ENCODE measurements at regions not wholly inside any gene's neighbourhood (a gene's known extent, or its start where the extent isn't known, plus 50 kb on each side); places are given as distances from the start of the nearest gene placed in this dataset.

DNA sequence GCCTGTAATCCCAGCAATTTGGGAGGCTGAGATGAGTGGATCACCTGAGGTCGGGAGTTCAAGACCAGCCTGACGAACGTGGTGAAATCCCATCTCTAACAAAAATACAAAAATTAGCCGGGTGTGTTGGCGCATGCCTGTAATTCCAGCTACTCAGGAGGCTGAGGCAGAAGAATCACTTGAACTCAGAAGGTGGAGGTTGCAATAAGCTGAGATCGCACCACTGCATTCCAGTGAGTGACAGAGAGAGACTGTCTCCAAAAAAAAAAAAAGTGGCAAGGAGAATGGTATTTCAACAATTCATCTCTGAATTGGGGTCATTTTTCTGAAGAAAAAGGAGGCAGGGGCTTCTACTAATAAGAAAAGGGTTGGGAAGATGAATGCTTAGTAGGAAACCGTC, 111.5 kb upstream of the NHSL1 start:
- DNase-seq = no peak

DNA sequence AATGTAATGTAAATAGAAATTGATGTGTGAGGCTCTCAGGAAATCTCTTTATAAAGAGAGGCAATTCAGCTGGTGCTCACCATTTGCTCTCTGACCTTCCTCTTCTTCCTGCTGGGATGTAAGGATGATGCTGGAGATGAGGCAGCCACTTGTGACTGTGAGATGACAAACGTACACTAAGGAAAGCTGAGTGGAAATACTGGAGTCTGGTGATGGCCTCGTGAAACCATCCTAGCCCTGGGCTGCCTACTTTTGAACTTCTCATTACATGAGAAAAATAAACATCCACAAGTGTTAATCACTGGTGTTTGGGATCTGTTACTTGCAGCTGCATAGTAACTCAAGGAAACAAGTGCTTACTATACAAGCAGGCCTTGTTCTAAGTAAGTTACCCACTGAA, 114.9 kb upstream of the NHSL1 start:
- no peak for DNase-seq

DNA sequence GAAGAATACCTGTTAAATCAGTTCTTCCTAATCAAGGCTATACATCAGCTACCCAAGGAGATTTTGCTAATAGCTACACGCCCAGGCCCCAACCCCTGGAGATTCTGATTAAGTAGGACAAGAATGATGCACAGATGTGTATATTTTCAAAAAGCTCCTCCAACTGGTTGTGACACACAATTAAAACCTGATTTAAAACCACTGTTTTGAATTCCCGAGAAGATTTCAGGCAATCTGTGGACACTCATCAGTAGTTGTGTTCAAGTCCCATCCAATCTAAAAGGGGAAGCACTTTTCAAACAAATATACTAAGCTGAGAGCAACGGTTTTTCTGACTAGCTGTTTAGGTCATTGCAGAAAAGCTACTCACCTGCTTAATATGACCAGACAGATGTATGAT, 118.9 kb upstream of the NHSL1 start:
- DNase-seq = no peak

DNA sequence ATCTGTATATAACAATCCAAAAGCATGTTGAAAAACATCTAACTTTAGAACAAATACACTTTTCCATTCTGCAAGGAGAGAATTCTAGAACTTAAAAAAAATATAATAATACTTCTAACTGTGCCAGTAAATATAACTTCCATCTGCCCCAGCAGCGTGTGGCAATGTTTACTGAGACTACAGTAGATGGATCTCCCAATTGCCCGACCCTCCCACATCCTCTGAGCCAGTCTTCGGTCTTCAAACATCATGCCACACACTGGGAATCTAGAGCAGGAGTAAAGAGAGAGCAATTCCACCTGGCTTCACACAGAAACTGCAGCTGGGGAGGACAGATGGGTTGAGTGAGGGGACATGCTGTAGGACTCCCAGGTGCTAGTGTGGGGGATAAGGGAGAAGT, 121.3 kb upstream of the NHSL1 start:
- no peak for DNase-seq

DNA sequence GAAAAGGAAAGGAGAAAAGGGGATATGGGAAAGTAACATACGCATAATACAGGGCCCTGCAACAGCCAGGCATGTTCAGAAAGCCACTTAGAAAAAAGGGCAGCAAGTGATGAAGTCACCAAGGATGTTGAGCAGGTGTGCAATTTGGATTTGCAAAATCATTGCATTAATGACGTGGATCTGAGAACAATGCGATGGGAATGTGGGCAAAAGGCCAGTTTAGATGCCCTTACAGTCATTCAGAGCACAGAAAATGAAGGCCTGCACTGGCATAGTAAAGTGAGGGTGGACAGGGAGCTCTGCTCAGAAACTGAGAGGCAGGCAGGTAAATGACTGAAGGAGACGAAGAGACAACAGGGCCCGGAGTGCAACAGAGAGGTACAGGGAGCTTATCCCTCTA, 123.7 kb upstream of the NHSL1 start:
- no peak for DNase-seq

DNA sequence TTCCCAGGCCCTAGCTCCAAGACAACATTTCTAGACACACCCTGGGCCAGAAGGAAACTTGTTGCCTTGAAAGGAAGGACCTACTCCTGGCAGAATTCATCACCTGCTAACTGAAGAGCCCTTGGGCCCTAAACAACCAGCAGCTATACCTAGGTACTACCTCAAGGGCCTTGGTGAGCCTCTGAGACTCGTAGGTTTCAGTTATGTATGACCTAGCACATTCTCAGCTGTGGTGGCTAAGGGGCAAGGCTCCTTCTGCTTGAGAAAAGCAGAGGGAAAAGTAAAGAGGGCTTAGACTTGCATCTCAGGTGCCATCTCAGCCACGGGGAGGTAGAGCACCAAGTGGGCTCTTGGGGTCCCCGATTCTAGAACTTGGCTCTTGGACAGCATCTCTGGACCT, 132.3 kb upstream of the NHSL1 start:
- DNase-seq = no peak

DNA sequence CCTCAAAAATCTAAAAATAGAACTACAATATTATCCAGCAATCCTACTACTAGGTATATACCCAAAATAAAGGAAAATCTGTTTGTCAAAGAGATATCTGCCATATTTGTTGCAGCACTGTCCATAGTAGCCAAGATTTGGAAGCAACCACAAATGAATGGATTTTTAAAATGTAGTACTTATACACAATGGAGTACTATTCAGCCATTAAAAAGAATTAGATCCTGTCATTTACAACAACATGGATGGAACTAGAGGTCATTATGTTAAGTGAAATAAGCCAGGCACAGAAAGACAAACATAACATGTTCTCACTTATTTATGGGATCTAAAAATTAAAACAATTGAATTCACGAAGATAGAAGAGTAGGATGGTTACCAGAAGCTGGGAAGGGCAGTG, 135.7 kb upstream of the CCDC28A start:
- DNase-seq = no peak

DNA sequence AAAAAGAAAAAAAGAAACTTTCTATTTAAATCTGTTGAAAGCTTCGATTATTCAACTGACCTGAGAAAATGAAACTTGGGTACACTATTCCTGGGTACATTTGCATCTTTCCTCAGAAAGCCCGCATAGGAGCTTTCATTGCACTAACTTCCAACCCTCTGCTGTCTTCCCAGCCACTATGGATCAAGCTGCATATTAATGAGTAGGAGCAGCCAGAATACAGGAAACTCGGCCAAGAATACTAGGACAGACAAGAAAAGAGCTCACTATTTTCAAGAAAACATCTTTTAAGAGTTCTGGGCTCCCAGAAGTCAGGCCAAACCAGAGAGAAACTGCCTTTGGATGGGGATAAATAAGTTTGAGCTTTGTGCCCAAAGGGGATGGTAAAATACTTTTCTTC, 135.0 kb upstream of the CCDC28A start:
- DNase-seq = no peak

DNA sequence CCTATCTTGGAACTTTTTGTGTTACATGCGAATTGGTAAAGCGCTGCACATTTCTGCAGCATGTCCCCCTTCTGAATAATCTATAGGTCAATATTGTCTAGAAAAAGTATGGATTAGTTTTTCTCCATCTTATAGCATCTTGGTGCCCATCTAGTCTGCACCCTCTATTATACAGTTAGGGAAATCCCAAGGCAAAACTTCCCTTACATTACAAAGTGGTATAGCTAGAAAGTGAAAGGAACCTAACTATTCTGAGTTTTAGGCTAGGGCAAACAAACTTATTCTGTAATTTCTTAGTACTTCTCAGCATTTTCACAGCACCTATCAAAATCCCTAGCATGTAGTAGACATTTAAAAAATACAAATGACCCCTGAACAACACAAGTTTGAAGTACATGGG, 133.5 kb upstream of the CCDC28A start:
- DNase-seq = no peak

DNA sequence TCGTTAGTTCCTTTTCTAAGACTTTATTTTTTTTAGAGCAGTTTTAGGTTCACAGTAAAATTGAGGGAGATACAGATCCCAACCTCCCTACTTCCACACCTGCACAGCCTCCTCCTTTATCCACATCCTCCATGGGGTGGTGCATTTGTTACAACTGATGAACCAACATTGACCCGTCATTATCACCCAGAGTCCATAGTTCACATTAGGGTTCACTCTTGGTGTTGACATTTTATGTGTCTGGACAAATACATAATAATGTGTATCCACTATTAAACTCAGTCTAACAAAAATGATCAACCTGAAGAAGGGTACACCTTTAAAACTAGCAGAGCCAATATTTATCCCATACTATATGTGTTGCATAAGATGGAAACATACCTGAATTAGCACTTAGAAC, 130.4 kb upstream of the CCDC28A start:
- DNase-seq = no peak

DNA sequence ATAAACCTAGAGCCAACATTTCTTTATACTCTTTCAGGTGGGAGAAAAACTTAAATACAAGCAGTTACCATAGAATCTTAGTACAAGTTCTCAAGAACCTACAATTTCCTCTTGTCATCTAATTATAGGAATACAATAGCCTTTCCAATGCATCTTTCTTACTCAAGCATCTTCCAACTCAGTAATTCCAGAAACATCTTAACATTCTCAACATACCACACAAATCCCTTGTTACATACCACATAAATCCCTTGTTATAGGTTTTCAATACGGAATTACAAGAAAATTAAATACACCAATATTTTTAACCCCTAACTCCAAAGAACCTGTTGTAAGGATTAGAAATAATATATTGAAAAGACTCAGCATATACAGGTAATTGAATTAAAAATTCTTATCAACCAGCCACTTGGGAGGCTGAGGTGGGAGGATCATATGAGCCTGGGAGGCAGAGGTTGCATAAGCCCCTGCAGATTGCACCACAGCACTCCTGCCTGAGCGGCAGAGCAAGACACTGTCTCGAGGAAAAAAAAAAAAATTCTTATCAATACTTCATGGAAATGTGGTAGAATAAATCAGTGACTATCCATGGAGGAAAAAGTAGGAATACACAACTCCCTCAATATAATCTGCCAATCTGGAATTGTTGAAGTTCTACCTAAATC, 127.5 kb upstream of the CCDC28A start:
- DNase-seq = no peak

DNA sequence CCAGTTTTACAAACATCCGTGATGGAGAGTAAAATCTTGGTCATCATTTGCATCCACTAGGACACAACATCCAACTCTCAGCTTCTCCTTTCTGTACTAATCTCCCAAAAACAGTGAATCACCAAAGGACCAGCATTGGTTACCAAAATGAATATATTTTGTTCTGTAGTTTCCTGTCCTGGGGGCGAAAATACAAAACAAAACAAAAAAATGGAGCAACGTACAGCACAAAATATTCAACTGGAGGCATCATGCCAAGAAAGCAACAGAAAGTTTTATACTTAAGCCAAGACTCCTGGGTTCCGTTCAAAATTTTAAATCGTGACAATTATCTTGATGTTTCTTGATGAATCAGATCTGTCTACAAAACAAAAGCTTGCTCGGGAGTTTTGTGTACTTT, 126.6 kb upstream of the CCDC28A start:
- no peak for DNase-seq

DNA sequence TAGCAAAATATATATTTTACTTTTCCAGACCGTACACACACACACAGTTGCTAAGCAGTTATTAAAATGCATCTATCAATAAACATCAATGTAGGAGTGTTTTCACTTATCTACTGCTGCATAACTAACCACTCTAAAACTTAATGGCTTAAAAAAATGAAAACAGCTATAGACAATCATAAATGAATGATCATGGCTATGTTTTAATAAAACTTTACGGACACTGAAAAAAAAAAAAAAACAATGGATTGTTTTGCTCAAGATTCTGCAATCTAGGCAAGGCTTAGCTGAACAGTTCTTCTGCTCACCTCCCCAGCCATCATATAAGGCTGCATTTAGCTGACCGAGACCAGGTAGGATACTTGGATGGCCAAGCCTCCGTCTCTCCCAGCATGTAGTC, 125.4 kb upstream of the CCDC28A start:
- no peak for DNase-seq

DNA sequence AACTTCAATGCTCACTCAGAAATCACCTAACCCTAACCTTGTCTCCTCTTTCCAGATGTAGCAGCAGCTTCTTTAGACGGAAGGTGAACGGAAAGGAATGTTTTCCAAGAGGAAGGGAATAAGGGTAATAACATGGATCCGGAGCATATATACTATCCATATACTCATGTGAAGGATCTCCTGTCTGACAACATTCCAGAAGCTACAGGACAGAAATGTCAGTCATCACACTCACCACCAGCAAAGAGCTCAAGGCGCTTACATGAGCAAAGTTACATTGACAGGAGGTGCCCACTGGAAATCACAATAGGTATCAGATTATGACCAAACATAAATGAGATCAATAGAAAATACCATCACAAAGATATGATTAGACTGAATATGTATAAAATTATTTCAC, 122.1 kb upstream of the CCDC28A start:
- DNase-seq = no peak

DNA sequence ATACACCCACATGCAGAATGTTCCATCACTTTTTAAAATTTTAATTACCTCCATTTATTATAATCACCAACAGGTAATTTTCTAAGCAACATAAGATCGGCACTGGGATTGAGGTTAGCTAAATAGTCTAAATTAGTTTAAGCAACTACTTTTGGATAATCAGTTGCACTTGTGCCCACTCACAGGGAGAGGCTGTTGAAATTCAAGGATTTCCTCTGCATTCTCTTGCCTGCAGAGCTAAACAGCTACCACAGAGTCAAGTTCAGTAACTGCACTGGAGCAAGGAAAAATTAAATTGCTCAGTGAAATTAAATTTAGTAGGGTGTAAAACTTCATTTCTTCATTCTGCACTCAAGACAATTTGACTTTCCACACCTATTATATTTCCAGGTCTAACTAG, 120.7 kb upstream of the CCDC28A start:
- DNase-seq = no peak

DNA sequence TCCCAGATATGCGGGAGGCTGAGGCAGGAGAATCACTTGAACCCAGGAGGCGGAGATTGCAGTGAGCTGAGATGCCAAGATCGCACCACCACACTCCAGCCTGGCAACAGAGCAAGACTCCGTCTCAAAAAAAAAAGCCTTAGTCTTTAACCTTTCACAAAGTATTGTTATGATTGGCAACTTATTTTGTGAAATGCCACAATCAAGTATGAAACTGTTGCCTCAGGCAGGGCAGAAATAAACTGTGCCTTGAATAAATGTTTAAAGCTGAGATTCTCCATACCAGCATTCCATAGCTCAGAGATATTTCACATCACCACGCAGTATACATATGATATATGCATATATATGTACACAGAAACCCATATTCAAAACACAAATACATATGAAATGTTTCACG, 120.1 kb upstream of the CCDC28A start:
- no peak for DNase-seq

DNA sequence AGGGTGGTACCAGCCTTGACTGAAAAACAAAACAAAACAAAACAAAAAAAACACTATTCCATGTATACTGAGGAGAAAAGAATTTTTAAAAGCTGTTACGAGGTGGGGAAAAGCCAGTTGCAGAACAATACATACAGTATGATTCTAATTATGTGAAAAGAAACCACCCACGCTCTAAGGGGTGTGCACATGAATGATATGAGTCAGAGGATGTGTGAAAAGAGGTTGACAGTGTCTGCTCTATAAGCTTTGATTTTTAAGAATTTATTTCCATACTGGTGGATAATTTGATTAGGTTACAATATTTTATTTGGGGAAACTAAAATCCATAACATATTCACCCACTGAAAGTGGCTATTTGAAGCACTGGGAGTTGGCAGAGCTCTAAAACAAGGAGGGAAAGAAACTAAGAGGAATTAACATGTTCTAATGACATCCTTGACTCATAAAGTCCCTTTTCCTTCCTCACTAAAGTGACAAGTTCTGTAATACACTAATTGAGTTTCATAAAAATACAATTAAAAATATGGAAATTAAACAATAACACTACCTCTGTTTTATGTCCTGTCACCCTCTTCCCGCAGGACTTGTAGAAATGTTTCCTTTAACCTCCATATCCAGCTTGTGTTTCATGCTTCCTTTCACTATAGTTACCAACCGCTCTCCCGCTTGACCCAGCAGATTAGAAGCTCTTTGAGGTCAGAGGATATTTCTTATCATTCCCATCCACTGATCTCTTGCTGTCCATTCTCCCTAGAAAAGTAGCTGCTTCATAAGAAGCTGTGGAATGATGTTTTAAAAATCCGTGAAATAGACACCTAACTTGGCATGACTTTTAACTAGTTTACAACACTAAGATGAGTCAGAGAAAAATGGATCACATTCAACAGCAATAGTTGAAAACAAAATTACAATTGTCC, 118.6 kb upstream of the CCDC28A start:
- no peak for DNase-seq

DNA sequence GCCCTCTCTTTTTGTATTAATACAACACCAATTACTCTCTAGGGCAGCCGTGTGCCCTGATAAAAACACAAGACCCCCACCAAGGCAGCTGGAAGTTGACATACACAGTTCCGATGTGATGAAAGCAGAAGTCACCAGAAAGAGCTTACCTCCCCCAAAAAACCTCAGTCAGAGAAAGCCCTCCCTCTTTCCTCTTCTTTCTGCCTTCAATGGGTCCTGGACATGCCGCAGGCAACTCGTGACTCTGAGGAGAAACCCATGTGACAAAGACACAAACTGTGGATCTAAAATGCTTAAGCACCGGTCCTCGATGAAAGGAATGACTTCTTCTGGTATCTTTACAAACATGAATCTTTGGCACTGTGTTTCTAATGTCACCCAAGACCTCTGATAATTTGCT, 117.7 kb upstream of the CCDC28A start:
- no peak for DNase-seq

DNA sequence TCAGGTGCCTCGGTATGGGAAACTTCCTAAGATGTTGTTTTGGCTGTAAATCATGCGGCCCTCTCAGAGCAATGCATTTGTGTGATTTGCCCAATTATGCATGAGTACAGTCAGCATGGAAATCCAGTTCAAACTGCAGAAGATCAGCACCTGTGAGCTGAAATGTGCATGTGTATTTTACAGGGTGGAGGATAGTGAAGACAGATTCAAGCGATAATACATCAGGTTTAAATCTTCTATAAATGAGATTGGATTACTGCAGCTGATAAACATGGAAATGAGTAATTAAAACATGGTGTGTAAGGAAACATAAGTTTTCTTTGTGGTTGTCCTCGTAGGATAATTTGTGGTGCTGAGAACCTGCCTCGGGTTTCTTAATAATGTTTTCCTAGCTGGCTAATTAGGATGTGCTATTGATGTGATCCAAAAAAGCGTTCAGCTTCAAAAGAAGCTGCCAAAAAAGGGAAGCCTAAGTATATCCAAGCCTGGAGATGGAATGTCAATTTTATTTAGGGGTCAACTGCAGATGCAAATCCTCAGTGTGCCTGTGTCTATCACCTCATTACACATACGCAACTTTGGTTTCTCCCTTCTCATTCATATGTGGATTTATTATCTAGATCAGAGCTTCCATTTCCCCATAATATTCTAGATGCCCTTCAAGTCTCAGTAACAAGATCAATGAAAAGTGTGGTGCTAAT, 117.1 kb upstream of the CCDC28A start:
- no peak for DNase-seq

DNA sequence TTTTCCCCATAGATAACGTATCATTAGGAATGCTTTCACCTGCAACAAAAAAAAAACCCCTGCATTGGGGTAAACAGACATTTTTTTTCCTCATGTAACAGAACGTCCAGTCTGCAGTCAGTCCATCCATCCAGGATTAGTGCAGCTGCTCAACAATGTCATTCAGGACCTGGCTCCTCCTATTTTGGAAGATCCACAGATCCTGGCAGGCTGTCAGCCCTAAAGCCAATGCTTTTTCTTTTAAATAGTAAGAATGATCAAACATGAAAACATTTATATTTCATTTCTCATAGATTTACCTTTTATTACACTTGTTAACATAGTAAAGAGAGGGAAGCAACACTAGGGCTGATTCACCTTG, 116.5 kb upstream of the CCDC28A start:
- DNase-seq = no peak

DNA sequence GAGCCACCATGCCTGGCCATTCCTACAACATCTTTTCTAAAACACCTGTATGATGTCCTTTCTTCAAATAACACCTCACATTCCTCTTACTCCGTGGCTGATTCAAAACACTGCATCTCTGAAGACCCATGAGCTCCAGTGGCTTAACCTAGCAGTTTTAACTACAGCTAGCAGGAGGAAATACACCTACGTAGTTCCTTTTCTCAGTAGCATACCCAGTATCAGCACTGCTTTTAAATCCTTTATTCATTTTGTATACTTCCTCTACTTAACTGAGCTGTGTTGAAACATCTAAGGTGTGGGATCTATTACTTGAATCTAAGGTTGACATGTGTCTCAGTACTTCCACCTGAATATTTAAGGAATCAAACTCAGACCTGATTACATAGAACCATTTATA, 113.6 kb upstream of the CCDC28A start:
- no peak for DNase-seq

DNA sequence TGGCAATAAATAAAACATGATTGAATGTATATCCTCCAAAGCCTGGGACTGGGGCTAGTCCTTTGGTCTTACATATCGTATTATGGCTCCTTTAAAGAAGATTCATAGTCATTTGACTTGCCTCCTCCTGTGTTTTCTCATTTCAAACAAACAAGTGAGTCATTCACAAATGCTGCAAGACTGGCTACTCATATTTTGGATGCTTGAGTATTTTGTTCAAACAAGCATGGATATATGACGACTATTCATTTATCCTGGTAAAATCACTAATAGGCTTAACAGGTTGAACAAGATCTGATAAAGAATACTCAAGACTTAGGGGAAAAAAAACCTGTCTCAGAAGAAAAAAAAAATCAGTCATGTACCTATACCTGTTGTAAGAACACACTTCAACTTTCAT, 111.1 kb upstream of the CCDC28A start:
- DNase-seq = no peak

DNA sequence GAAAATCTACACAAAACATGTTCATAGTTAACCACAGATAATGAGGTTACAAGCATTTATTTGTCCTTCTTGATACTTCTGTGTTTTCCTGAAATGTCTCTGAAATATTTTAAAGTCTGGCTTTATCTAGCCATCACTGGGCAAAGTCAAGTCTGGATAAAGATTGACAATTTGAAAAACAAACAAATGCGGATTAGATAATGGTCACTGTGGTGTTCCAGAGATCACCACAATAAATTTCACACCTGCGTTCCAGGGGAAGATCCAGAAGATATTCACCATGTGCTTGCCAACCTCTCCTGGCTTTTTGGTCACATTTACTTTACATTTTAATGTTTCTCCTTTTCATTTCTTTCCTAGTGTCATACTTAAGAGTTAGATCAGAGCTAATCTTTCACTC, 109.7 kb upstream of the CCDC28A start:
- DNase-seq = no peak

DNA sequence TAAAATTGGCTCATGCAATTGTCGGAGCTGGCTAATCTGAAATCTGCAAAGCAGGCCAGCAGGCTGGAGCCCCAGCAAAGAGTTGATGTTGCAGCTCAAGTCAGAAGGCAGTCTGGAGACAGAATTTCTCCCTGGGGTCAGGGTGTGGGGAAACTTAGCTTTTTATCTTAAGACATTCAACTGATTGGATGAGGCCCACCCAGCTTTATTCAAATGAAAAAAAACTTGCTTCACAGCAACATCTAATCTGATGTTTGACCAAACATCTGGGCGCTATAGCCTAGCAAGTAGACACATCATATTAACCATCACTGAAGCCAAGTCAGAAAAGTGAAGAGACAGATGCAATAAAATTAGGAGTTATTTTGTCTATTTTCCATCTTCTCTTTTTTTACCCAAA, 108.8 kb upstream of the CCDC28A start:
- DNase-seq = no peak
